Body of pancreas (tissue), 4 donors: ENCODE measurements at regions not wholly inside any gene's neighbourhood (a gene's known extent, or its start where the extent isn't known, plus 50 kb on each side); places are given as distances from the start of the nearest gene placed in this dataset.

Experiments
- POLR2A ChIP-seq, 3 donors: fragments of 450-650 bp; IDR thresholded peaks; one replicate each; pipeline ENCODE4 v1.6.1; 2016; ENCODE audit warnings: antibody characterized with exemption in 3 of 3, mild to moderate bottlenecking in 2 of 3
- TF ChIP-seq, protein P1 (sequence below), 7 experiments: fragments of 450-650 bp in 4 of 7; fragments of 200-600 bp in 3 of 7; sonication (generic) in 3 of 7; IDR thresholded peaks; one replicate each; pipeline ENCODE4 v1.5.1; 2016 to 2019; ENCODE audit warnings: antibody characterized with exemption in 7 of 7

- no peak for TF ChIP-seq POLR2A (IDR thresholded peaks at IDR 0.05)
- TF ChIP-seq, protein P1, sequence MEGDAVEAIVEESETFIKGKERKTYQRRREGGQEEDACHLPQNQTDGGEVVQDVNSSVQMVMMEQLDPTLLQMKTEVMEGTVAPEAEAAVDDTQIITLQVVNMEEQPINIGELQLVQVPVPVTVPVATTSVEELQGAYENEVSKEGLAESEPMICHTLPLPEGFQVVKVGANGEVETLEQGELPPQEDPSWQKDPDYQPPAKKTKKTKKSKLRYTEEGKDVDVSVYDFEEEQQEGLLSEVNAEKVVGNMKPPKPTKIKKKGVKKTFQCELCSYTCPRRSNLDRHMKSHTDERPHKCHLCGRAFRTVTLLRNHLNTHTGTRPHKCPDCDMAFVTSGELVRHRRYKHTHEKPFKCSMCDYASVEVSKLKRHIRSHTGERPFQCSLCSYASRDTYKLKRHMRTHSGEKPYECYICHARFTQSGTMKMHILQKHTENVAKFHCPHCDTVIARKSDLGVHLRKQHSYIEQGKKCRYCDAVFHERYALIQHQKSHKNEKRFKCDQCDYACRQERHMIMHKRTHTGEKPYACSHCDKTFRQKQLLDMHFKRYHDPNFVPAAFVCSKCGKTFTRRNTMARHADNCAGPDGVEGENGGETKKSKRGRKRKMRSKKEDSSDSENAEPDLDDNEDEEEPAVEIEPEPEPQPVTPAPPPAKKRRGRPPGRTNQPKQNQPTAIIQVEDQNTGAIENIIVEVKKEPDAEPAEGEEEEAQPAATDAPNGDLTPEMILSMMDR (IDR thresholded peaks at IDR 0.05) = no peak
Observed at GRCh38 chr1:4586611-4587160, 67.7 kb upstream of the AJAP1 start.
